Esophagus squamous epithelium (tissue), 4 donors: ENCODE measurements at regions not wholly inside any gene's neighbourhood (a gene's known extent, or its start where the extent isn't known, plus 50 kb on each side); places are given as distances from the start of the nearest gene placed in this dataset.

ENCODE experiments used
- CTCF ChIP-seq, 6 experiments: fragments of 450-650 bp in 4 of 6; fragments of 200-600 bp in 2 of 6; sonication (generic) in 2 of 6; IDR thresholded peaks; one replicate each; pipeline ENCODE4 v1.5.1; 2016 to 2019; ENCODE audit warnings: antibody characterized with exemption in 6 of 6, mild to moderate bottlenecking in 4 of 6, moderate library complexity in 4 of 6
- POLR2A ChIP-seq, 4 donors: fragments of 450-650 bp; IDR thresholded peaks; one replicate each; pipeline ENCODE4 v1.6.1; 2017; ENCODE audit warnings: antibody characterized with exemption in 4 of 4, mild to moderate bottlenecking in 4 of 4, moderate library complexity in 3 of 4

GRCh38 chr1:90107990-90108389 is 113.1 kb downstream of the ZNF326 start:
- TF ChIP-seq CTCF (IDR thresholded peaks at IDR 0.05) (no peak), POLR2A (IDR thresholded peaks at IDR 0.05) (no peak)
